ENCODE measurements at regions not wholly inside any gene's neighbourhood (a gene's known extent, or its start where the extent isn't known, plus 50 kb on each side); places are given as distances from the start of the nearest gene placed in this dataset.

DNA sequence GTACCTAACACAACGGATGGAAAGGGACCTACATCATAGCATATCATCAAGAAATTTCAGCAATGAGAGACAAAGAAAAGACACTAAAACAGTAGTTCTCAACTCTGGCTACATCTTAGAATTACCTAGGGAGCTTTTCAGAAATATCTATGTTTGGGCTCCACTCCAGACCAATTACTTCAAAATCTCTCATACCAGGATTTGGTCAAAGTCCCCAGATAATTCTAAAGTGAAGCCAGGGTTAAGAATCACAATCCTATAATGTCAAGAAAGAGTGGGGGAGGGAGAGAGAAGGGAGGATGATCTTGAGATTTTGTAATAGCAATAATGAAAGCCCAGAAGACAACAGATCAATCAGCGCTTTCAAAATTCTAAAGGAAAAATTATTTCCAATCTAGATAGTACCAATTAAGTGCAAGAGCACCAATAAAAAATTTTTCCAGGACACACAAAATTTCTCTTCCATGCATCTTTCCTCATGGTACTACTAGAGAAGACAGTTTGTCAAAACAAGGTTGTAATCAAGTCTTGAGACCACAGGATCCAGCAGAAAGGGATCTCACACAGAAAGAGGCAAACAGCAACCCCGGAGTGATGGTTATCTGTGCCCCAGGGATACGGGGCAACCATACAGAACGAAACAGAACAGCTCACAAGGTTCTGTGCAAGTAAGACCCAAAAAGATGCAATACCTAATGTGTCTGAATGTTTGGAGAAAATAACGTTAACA, 152.9 kb upstream of the DST start:
- Histone ChIP-seq H3K4me1 (ENCODE audit: low read depth) (peaks cover 21% of the 10 kb centered on the region), H3K36me3 (no peaks in the 10 kb centered on the region), H3K27ac (no peak overlapping the region), H3K4me3 (no peak overlapping the region), H3K9me3 (ENCODE audit: low read depth) (no peaks in the 10 kb centered on the region), H3K27me3 (no peaks in the 10 kb centered on the region)
- no peak for DNase-seq (ENCODE audit: low read depth in 1 of 2, low spot score in 1 of 2)
- TF ChIP-seq, protein P1, sequence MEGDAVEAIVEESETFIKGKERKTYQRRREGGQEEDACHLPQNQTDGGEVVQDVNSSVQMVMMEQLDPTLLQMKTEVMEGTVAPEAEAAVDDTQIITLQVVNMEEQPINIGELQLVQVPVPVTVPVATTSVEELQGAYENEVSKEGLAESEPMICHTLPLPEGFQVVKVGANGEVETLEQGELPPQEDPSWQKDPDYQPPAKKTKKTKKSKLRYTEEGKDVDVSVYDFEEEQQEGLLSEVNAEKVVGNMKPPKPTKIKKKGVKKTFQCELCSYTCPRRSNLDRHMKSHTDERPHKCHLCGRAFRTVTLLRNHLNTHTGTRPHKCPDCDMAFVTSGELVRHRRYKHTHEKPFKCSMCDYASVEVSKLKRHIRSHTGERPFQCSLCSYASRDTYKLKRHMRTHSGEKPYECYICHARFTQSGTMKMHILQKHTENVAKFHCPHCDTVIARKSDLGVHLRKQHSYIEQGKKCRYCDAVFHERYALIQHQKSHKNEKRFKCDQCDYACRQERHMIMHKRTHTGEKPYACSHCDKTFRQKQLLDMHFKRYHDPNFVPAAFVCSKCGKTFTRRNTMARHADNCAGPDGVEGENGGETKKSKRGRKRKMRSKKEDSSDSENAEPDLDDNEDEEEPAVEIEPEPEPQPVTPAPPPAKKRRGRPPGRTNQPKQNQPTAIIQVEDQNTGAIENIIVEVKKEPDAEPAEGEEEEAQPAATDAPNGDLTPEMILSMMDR (IDR thresholded peaks at IDR 0.05; ENCODE audit: low read depth, low read length): no peak

DNA sequence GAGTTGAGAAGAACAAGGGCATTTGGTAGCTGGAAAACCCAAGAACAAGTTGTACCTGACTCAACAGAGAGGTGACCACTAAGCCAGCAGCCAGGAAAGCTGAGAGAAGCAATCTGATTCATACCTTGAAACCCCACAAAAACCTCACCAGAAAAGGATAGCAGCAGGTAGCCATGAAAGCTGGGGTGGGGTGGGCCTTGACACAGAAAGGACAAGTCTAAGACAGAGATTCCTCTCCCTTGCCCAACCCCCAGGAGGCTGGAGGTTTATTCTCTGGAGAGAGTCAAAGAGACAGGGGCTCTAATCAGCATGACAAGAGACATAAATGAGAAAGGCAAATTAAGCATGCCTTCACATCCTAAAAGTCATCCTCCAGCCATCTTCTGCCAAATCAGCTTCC, 151.7 kb upstream of the DST start:
- H3K9me3 ChIP-seq (ENCODE audit: low read depth): no peaks in the 10 kb centered on the region
- H3K36me3 ChIP-seq: no peaks in the 10 kb centered on the region
- no peak overlapping the region for H3K4me3 ChIP-seq
- peaks cover 21% of the 10 kb centered on the region for H3K4me1 ChIP-seq (ENCODE audit: low read depth)
- DNase-seq (ENCODE audit: low read depth in 1 of 2, low spot score in 1 of 2): no peak
- no peaks in the 10 kb centered on the region for H3K27me3 ChIP-seq
- TF ChIP-seq, protein P1 (IDR thresholded peaks at IDR 0.05; ENCODE audit: low read depth, low read length): no peak
- no peak overlapping the region for H3K27ac ChIP-seq

DNA sequence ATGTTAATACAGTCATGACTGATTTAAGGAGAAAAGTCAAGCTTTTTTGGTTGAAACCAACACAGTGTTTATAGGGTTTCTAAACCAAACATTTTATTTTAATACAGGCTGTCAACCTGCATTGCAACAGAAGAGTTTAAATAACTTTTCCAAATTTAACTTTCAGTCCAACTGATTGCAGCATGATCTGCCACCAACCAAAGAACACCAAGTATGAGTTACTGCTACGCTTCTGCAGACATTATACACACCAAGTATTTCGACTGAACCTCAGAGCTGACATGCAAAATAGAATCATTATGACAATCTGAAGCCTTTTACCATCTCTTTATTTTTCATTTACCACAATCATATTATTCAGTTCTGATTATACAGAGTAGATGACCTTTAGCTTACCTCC, 151.2 kb upstream of the DST start:
- Histone ChIP-seq H3K4me1 (ENCODE audit: low read depth) (peaks cover 21% of the 10 kb centered on the region), H3K27ac (no peak overlapping the region), H3K4me3 (no peak overlapping the region), H3K9me3 (ENCODE audit: low read depth) (no peaks in the 10 kb centered on the region), H3K27me3 (no peaks in the 10 kb centered on the region), H3K36me3 (no peaks in the 10 kb centered on the region)
- TF ChIP-seq, protein P1 (IDR thresholded peaks at IDR 0.05; ENCODE audit: low read depth, low read length): no peak
- no peak for DNase-seq (ENCODE audit: low read depth in 1 of 2, low spot score in 1 of 2)

DNA sequence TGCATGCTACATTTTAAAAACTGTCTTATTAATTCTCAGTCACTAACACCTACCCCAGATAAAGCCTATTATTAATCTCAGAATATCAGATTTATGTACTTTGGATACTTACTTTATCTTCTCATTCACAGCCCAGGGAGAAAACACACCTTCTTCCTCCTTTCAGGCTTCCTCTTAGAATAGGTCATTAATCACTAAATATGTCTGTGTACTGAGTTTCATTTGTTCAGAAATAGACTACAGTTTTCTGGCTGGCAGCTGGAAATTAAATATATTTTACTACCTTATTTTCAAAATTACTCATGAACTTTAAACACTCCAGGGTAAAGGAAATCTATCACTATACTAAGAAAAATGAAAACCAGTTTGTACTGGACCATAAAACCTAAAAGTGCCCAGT, 147.7 kb upstream of the DST start:
- Histone ChIP-seq H3K4me3 (no peak overlapping the region), H3K4me1 (ENCODE audit: low read depth) (peaks cover 9% of the 10 kb centered on the region), H3K36me3 (no peaks in the 10 kb centered on the region), H3K27ac (no peak overlapping the region), H3K27me3 (no peaks in the 10 kb centered on the region), H3K9me3 (ENCODE audit: low read depth) (no peaks in the 10 kb centered on the region)
- TF ChIP-seq, protein P1 (IDR thresholded peaks at IDR 0.05; ENCODE audit: low read depth, low read length): no peak
- DNase-seq (ENCODE audit: low read depth in 1 of 2, low spot score in 1 of 2): no peak

DNA sequence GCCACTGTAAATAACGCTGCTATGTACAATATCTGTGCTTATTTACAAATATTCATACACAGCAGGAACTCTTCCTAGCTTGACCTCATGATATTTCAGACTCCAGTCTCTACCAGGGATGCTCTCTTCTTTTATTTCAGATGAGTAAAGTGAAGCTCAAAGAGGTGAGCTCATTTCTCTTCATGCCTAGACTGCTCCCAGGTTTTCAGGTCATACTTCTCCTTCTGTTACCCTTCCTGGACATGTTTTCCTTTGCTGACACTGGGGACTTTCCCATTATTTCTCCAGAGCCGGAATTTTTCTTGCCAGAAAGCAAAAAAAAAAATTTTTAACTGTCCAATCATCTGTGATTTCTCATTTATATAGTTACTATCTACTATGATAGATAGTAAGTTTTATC, 147.2 kb upstream of the DST start:
- Histone ChIP-seq H3K4me1 (ENCODE audit: low read depth) (peaks cover 4% of the 10 kb centered on the region), H3K36me3 (no peaks in the 10 kb centered on the region), H3K4me3 (no peak overlapping the region), H3K27ac (no peak overlapping the region), H3K27me3 (no peaks in the 10 kb centered on the region), H3K9me3 (ENCODE audit: low read depth) (no peaks in the 10 kb centered on the region)
- DNase-seq (ENCODE audit: low read depth in 1 of 2, low spot score in 1 of 2): no peak
- TF ChIP-seq, protein P1 (IDR thresholded peaks at IDR 0.05; ENCODE audit: low read depth, low read length): no peak

Measured in cardiac muscle cell (in vitro differentiated cells and primary cell).